Endothelial cell of umbilical vein (primary cell): ENCODE measurements at regions not wholly inside any gene's neighbourhood (a gene's known extent, or its start where the extent isn't known, plus 50 kb on each side); places are given as distances from the start of the nearest gene placed in this dataset.

Source experiments
- BruUV-seq: library from RNA; stranded (reverse); fragments of 400-500 nt; replicated peaks from 2 replicates; lab custom pipeline; 2021; lab: Mats Ljungman, UMichigan
- CTCF ChIA-PET: fragments of 300-600, 350-600 bp; sonication (Branson Sonifier 250); formaldehyde crosslinking; loops from one replicate; lab custom pipeline; 2021; ENCODE audit warnings: antibody characterized with exemption, inconsistent platforms; lab: Charles Lee
- POLR2A ChIA-PET: fragments of 300-600, 350-600 bp; sonication (Branson Sonifier 250); formaldehyde crosslinking; loops from one replicate; lab custom pipeline; 2021; ENCODE audit warnings: antibody characterized with exemption, inconsistent platforms; lab: Charles Lee
- DNase-seq: peaks from one replicate; pipeline ENCODE4 v3.0.0-alpha.2; 2011; ENCODE audit warnings: low read depth, low spot score
- FAIRE-seq: peaks from 2 replicates; lab custom pipeline; 2011; peaks lifted over from hg19 to GRCh38; lab: Jason Lieb, UNC
- H2AFZ ChIP-seq: 2 replicates; pipeline ENCODE4 v1.6.0; 2012; ENCODE audit warnings: low read depth, low read length, control low read depth, inconsistent platforms
- H3K27ac ChIP-seq: 2 replicates; pipeline ENCODE4 v1.5.1; 2011; ENCODE audit warnings: low read depth, mild to moderate bottlenecking, control low read depth, low read length, moderate library complexity; ENCODE audit not compliant: insufficient read depth
- H3K27me3 ChIP-seq, 2 experiments: 2 replicates each; pipeline versions ENCODE4 v1.6.0 to v1.6.1; 2011; ENCODE audit warnings: low read length in 2 of 2, mixed read lengths in 1 of 2; ENCODE audit not compliant: control insufficient read depth in 2 of 2, insufficient read depth in 2 of 2
- H3K36me3 ChIP-seq, 2 experiments: 2 replicates in 1 of 2; 3 replicates in 1 of 2; pipeline ENCODE4 v1.5.1; 2011; ENCODE audit warnings: low read length in 2 of 2, mild to moderate bottlenecking in 1 of 2, moderate library complexity in 1 of 2; ENCODE audit not compliant: control insufficient read depth in 2 of 2, insufficient read depth in 2 of 2; ENCODE audit errors: extremely low read depth in 1 of 2
- H3K4me1 ChIP-seq: 3 replicates; pipeline ENCODE4 v1.5.1; 2011; ENCODE audit warnings: mild to moderate bottlenecking, low read length; ENCODE audit not compliant: control insufficient read depth, insufficient read depth; ENCODE audit errors: extremely low read depth
- H3K4me2 ChIP-seq: 2 replicates; pipeline ENCODE4 v1.6.1; 2011; ENCODE audit warnings: low read length, control low read depth, mixed read lengths; ENCODE audit not compliant: insufficient read depth
- H3K4me3 ChIP-seq, 3 experiments: fragments of 200-600 bp in 1 of 3; sonication (generic), shearing (Covaris generic) in 1 of 3; replicated peaks in 1 of 3; 2 replicates each; pipeline ENCODE4 v1.5.1; 2011 to 2016; ENCODE audit warnings: control low read depth in 3 of 3, low read length in 3 of 3, mild to moderate bottlenecking in 2 of 3, inconsistent platforms in 1 of 3, low read depth in 1 of 3, moderate library complexity in 1 of 3; ENCODE audit not compliant: insufficient read depth in 1 of 3
- H3K79me2 ChIP-seq: 2 replicates; pipeline ENCODE4 v1.6.0; 2012; ENCODE audit warnings: low read length, inconsistent platforms; ENCODE audit not compliant: control insufficient read depth, insufficient read depth
- H3K9ac ChIP-seq: replicated peaks from 2 replicates; pipeline ENCODE3; 2011; ENCODE audit warnings: low read length, control low read depth; ENCODE audit not compliant: insufficient read depth; ENCODE audit errors: extremely low read depth
- H3K9me1 ChIP-seq: replicated peaks from 3 replicates; pipeline ENCODE4 v1.6.0; 2011; ENCODE audit warnings: mild to moderate bottlenecking, low read length; ENCODE audit not compliant: control insufficient read depth, insufficient read depth; ENCODE audit errors: extremely low read depth
- H3K9me3 ChIP-seq: replicated peaks from 2 replicates; pipeline ENCODE4 v1.5.1; 2012; ENCODE audit warnings: low read length, inconsistent platforms; ENCODE audit not compliant: control insufficient read depth, insufficient read depth
- H4K20me1 ChIP-seq: replicated peaks from 2 replicates; pipeline ENCODE3; 2011; ENCODE audit warnings: mild to moderate bottlenecking, low read length; ENCODE audit not compliant: control insufficient read depth, insufficient read depth; ENCODE audit errors: extremely low read depth
- EZH2 ChIP-seq: IDR thresholded peaks from 2 replicates; pipeline ENCODE4 v1.6.1; 2012; ENCODE audit warnings: borderline replicate concordance, low read depth, mild to moderate bottlenecking, moderate library complexity, low read length, inconsistent platforms; ENCODE audit not compliant: severe bottlenecking
- FOS ChIP-seq: IDR thresholded peaks from 2 replicates; pipeline ENCODE4 v1.6.1; 2011; ENCODE audit warnings: mild to moderate bottlenecking, low read length, moderate library complexity, borderline replicate concordance; ENCODE audit not compliant: insufficient read depth
- GATA2 ChIP-seq: IDR thresholded peaks from 2 replicates; pipeline ENCODE4 v1.7.0; 2011; ENCODE audit warnings: low read depth, mild to moderate bottlenecking, moderate library complexity, mixed read lengths, low read length; ENCODE audit not compliant: insufficient read length, insufficient read depth
- JUN ChIP-seq: IDR thresholded peaks from 2 replicates; pipeline ENCODE4 v1.6.1; 2011; ENCODE audit warnings: borderline replicate concordance, low read depth; ENCODE audit not compliant: insufficient read length, insufficient read depth
- MYC ChIP-seq: IDR thresholded peaks from one replicate; pipeline ENCODE4 v1.6.1; 2011; ENCODE audit warnings: mild to moderate bottlenecking, low read depth, low read length
- POLR2A ChIP-seq: IDR thresholded peaks from 2 replicates; pipeline ENCODE4 v1.6.1; 2012; ENCODE audit warnings: low read depth, mild to moderate bottlenecking, control low read depth, low read length
- POLR2AphosphoS5 ChIP-seq: IDR thresholded peaks from 2 replicates; pipeline ENCODE4 v1.6.1; 2012; ENCODE audit warnings: low read depth, mild to moderate bottlenecking, control low read depth, low read length, moderate library complexity; ENCODE audit not compliant: insufficient read depth
- dilution Hi-C: fragments of 300-500 bp; cut with MboI; formaldehyde crosslinking; loops from one replicate; pipeline ENCODE4 v1.15.0; 2019; ENCODE audit warnings: low sequenced_read_pairs; ENCODE audit not compliant: extremely low pct_ligation_motif_present
- intact Hi-C: fragments of 100-400 bp; cut with micrococcal nuclease; formaldehyde crosslinking; loops from one replicate; pipeline ENCODE4 v1.10.0; 2022
- TF ChIP-seq, protein P1 (sequence below): IDR thresholded peaks from 2 replicates; pipeline ENCODE4 v1.6.1; 2011; ENCODE audit not compliant: insufficient read depth, insufficient read length
- TF ChIP-seq, protein P2 (sequence below), 2 donors: IDR thresholded peaks; 1 replicate in 1 of 2; 2 replicates in 1 of 2; pipeline ENCODE4 v1.5.1; 2011; ENCODE audit warnings: low read length in 2 of 2, mild to moderate bottlenecking in 2 of 2, moderate library complexity in 2 of 2, control low read depth in 1 of 2, inconsistent platforms in 1 of 2, low read depth in 1 of 2; ENCODE audit not compliant: insufficient read depth in 1 of 2; ENCODE audit errors: extremely low read depth in 1 of 2

DNA sequence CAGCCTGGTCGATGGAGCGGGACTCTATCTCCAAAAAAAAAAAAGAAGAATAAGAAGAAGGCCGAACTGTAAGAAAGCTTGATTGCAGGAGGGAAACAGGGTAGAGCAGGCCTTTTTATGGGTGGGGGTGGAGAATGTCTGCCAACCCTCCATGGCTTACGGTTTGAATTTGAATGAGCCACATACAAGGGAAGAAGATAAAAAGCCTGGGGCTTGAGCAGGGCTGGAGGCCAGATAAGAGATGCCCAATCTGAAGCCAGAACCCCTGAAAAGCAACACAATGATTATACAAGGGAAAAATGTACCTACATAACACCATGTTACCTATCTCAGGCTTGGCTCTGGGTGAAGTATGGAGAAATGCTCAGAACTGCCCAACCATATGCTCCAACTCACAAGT, 57.3 kb upstream of the TRIM2 start:
- H3K4me3 ChIP-seq, result no peak overlapping the region
- H3K36me3 ChIP-seq, result no peaks in the 10 kb centered on the region
- FAIRE-seq (no peak), DNase-seq (no peak)
- H3K9me1 ChIP-seq, result no peaks in the 10 kb centered on the region
- H2AFZ ChIP-seq, result no peak overlapping the region
- no peaks in the 10 kb centered on the region for H3K9me3 ChIP-seq
- peaks cover 14% of the 10 kb centered on the region for H3K4me1 ChIP-seq
- no peak overlapping the region for H3K4me2 ChIP-seq
- peaks cover 2 to 3% of the 10 kb centered on the region in 2 experiments for H3K27me3 ChIP-seq
- ChIA-PET POLR2A (no interaction called here), CTCF (interaction anchor here (0.7 to 2.2 kb wide), 5 partner anchors 13 to 427 kb away, joined by 3 to 10 read pairs (median 4); no protein-coding TSS in a partner anchor)
- no TSS peak for BruUV-seq
- H3K27ac ChIP-seq, result no peak overlapping the region
- no peaks in the 10 kb centered on the region for H4K20me1 ChIP-seq
- H3K79me2 ChIP-seq, result no peaks in the 10 kb centered on the region
- no peak for TF ChIP-seq POLR2AphosphoS5
- TF ChIP-seq, protein P1, sequence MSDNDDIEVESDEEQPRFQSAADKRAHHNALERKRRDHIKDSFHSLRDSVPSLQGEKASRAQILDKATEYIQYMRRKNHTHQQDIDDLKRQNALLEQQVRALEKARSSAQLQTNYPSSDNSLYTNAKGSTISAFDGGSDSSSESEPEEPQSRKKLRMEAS, result no peak
- no peak for TF ChIP-seq FOS
- TF ChIP-seq, protein P2, sequence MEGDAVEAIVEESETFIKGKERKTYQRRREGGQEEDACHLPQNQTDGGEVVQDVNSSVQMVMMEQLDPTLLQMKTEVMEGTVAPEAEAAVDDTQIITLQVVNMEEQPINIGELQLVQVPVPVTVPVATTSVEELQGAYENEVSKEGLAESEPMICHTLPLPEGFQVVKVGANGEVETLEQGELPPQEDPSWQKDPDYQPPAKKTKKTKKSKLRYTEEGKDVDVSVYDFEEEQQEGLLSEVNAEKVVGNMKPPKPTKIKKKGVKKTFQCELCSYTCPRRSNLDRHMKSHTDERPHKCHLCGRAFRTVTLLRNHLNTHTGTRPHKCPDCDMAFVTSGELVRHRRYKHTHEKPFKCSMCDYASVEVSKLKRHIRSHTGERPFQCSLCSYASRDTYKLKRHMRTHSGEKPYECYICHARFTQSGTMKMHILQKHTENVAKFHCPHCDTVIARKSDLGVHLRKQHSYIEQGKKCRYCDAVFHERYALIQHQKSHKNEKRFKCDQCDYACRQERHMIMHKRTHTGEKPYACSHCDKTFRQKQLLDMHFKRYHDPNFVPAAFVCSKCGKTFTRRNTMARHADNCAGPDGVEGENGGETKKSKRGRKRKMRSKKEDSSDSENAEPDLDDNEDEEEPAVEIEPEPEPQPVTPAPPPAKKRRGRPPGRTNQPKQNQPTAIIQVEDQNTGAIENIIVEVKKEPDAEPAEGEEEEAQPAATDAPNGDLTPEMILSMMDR (IDR thresholded peaks at IDR 0.05; ENCODE audit: extremely low read depth in 1 of 2, insufficient read depth in 1 of 2, low read depth in 1 of 2, low read length in 2 of 2), result no peak
- no peak for TF ChIP-seq JUN
- TF ChIP-seq MYC, result no peak
- TF ChIP-seq EZH2, result no peak
- TF ChIP-seq GATA2, result no peak
- no peak for TF ChIP-seq POLR2A
- intact Hi-C loops (no loop called here), dilution Hi-C loops (no loop called here)
- H3K9ac ChIP-seq, result no peak overlapping the region
